Gastroesophageal sphincter (tissue), 3 donors: ENCODE measurements at regions not wholly inside any gene's neighbourhood (a gene's known extent, or its start where the extent isn't known, plus 50 kb on each side); places are given as distances from the start of the nearest gene placed in this dataset.

Experiments used
- POLR2A ChIP-seq, 2 donors: fragments of 450-650 bp; IDR thresholded peaks; one replicate each; pipeline ENCODE4 v1.6.1; 2017; ENCODE audit warnings: antibody characterized with exemption in 2 of 2, mild to moderate bottlenecking in 2 of 2, moderate library complexity in 1 of 2
- POLR2AphosphoS5 ChIP-seq: sonication (generic); formaldehyde crosslinking; IDR thresholded peaks from one replicate; pipeline ENCODE4 v1.6.1; 2017; ENCODE audit warnings: antibody characterized with exemption
- TF ChIP-seq, protein P1 (sequence below), 4 experiments: fragments of 200-600 bp in 2 of 4; fragments of 450-650 bp in 2 of 4; sonication (generic) in 1 of 4; IDR thresholded peaks; one replicate each; pipeline ENCODE4 v1.5.1; 2017 to 2019; ENCODE audit warnings: antibody characterized with exemption in 4 of 4, mild to moderate bottlenecking in 2 of 4, moderate library complexity in 2 of 4

DNA sequence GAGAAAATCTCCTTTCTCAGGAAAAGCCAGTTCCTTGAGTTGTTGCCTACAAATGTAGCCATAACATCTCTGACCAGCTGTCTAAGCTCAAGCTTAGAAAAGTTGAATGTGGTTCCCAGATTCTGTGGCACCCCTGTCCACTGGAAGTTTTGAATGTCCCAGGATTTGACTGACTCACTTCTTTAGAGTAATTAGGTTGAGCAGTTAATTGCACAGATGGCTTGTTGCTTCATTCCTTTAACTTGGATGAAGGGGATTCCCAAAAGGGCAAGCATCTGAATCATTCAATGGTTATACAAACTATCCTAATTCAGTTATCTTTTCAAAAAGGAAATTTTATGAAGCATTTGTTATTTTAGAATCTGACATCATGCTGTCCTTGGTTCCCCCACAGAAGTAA, 374.7 kb downstream of the LNPK start:
- TF ChIP-seq, protein P1, sequence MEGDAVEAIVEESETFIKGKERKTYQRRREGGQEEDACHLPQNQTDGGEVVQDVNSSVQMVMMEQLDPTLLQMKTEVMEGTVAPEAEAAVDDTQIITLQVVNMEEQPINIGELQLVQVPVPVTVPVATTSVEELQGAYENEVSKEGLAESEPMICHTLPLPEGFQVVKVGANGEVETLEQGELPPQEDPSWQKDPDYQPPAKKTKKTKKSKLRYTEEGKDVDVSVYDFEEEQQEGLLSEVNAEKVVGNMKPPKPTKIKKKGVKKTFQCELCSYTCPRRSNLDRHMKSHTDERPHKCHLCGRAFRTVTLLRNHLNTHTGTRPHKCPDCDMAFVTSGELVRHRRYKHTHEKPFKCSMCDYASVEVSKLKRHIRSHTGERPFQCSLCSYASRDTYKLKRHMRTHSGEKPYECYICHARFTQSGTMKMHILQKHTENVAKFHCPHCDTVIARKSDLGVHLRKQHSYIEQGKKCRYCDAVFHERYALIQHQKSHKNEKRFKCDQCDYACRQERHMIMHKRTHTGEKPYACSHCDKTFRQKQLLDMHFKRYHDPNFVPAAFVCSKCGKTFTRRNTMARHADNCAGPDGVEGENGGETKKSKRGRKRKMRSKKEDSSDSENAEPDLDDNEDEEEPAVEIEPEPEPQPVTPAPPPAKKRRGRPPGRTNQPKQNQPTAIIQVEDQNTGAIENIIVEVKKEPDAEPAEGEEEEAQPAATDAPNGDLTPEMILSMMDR (IDR thresholded peaks at IDR 0.05) = no peak
- TF ChIP-seq POLR2AphosphoS5 = no peak
- TF ChIP-seq POLR2A (IDR thresholded peaks at IDR 0.05) = no peak
